K562 (cell line): ENCODE measurements at regions not wholly inside any gene's neighbourhood (a gene's known extent, or its start where the extent isn't known, plus 50 kb on each side); places are given as distances from the start of the nearest gene placed in this dataset.

Source experiments
- ATAC-seq: fragments of 200-7000 bp; cut with Tn5 transposase; 3 replicates; pipeline ENCODE4 v1.9.1; 2020; ENCODE audit warnings: moderate library complexity
- BruUV-seq: library from RNA; stranded (reverse); fragments of 400-500 nt; replicated peaks from 2 replicates; lab custom pipeline; 2021; lab: Mats Ljungman, UMichigan
- CTCF ChIA-PET: fragments of 300-600 bp; formaldehyde crosslinking; extraction: SDS; loops from one replicate; lab custom pipeline; 2021; ENCODE audit warnings: low intra/inter-chr PET ratio; lab: Yijun Ruan, JAX
- POLR2A ChIA-PET: fragments of 300-600, 350-650 bp; sonication (Branson Sonifier 250); formaldehyde crosslinking; extraction: SDS; loops from one replicate; lab custom pipeline; 2021; ENCODE audit warnings: antibody characterized with exemption, inconsistent platforms; lab: Yijun Ruan, JAX
- DNase-seq, 4 experiments: peaks; one replicate each; pipeline versions ENCODE4 v3.0.0 to v3.0.0-alpha.2; 2011 to 2018; ENCODE audit warnings: low spot score in 3 of 4, mixed read lengths in 3 of 4; ENCODE audit errors: extremely low read depth in 1 of 4
- FAIRE-seq: peaks from 2 replicates; lab custom pipeline; 2011; peaks lifted over from hg19 to GRCh38; lab: Jason Lieb, UNC
- H2AFZ ChIP-seq: 2 replicates; pipeline ENCODE4 v1.6.0; 2011; ENCODE audit warnings: low read depth, low read length, control low read depth, inconsistent platforms
- H3K27ac ChIP-seq: fragments of 200-600 bp; 3 replicates; pipeline ENCODE4 v1.8.0; 2011; ENCODE audit warnings: low read depth, mild to moderate bottlenecking, control low read depth, inconsistent platforms, low read length, moderate library complexity, mixed read lengths; ENCODE audit errors: extremely low read depth
- H3K27me3 ChIP-seq, 2 experiments: fragments of 300-600 bp in 1 of 2; 2 replicates in 1 of 2; 3 replicates in 1 of 2; pipeline versions ENCODE4 v1.6.0 to v1.8.0; 2011; ENCODE audit warnings: inconsistent platforms in 2 of 2, low read length in 2 of 2, mild to moderate bottlenecking in 1 of 2, mixed read lengths in 1 of 2, moderate library complexity in 1 of 2; ENCODE audit not compliant: control insufficient read depth in 2 of 2, insufficient read depth in 2 of 2
- H3K36me3 ChIP-seq: fragments of 300-600 bp; 3 replicates; pipeline ENCODE4 v1.8.0; 2011; ENCODE audit warnings: mild to moderate bottlenecking, low read length, inconsistent platforms; ENCODE audit not compliant: control insufficient read depth, insufficient read depth
- H3K4me1 ChIP-seq, 2 experiments: fragments of 200-600 bp in 1 of 2; replicated peaks in 1 of 2; 2 replicates in 1 of 2; 3 replicates in 1 of 2; pipeline versions ENCODE4 v1.5.1 to v1.8.0; 2011; ENCODE audit warnings: inconsistent platforms in 2 of 2, low read length in 2 of 2, mild to moderate bottlenecking in 1 of 2, mixed read lengths in 1 of 2, moderate library complexity in 1 of 2; ENCODE audit not compliant: control insufficient read depth in 2 of 2, insufficient read depth in 2 of 2
- H3K4me2 ChIP-seq: 2 replicates; pipeline ENCODE4 v1.6.1; 2011; ENCODE audit warnings: low read length, control low read depth, inconsistent platforms, mixed read lengths; ENCODE audit not compliant: insufficient read depth
- H3K4me3 ChIP-seq: fragments of 200-600 bp; sonication (generic), shearing (Covaris generic); 2 replicates; pipeline ENCODE4 v1.5.1; 2016; ENCODE audit warnings: control low read depth, inconsistent platforms
- H3K79me2 ChIP-seq: fragments of 200-600 bp; 3 replicates; pipeline ENCODE4 v1.8.0; 2011; ENCODE audit warnings: low read length, inconsistent platforms; ENCODE audit not compliant: control insufficient read depth, insufficient read depth
- H3K9ac ChIP-seq, 2 experiments: 2 replicates each; pipeline versions ENCODE4 v1.6.0 to v1.6.1; 2011; ENCODE audit warnings: low read depth in 2 of 2, low read length in 2 of 2, control low read depth in 1 of 2, inconsistent platforms in 1 of 2, mild to moderate bottlenecking in 1 of 2, mixed read lengths in 1 of 2; ENCODE audit not compliant: insufficient read depth in 1 of 2
- H3K9me1 ChIP-seq: one replicate; pipeline ENCODE4 v1.6.0; 2011; ENCODE audit warnings: inconsistent platforms, mild to moderate bottlenecking, low read length, moderate library complexity; ENCODE audit not compliant: control insufficient read depth, insufficient read depth
- H3K9me3 ChIP-seq: replicated peaks from 2 replicates; pipeline ENCODE4 v1.5.1; 2011; ENCODE audit warnings: low read depth, low read length, inconsistent platforms; ENCODE audit not compliant: control insufficient read depth, insufficient read depth
- H4K20me1 ChIP-seq: replicated peaks from 2 replicates; pipeline ENCODE4 v1.6.1; 2011; ENCODE audit warnings: low read length, inconsistent platforms, mixed read lengths; ENCODE audit not compliant: control insufficient read depth, insufficient read depth
- GABPB1 ChIP-seq: sonication (generic); formaldehyde crosslinking; IDR thresholded peaks from 2 replicates; pipeline ENCODE4 v1.8.0; 2022; ENCODE audit warnings: mild to moderate bottlenecking, missing genetic modification reagents
- HIVEP1 ChIP-seq: fragments of 250-450 bp; sonication (Bioruptor Pico); IDR thresholded peaks from 2 replicates; pipeline ENCODE4 v1.4.0; 2020; ENCODE audit warnings: mild to moderate bottlenecking
- PYGO2 ChIP-seq: fragments of 450-650 bp; IDR thresholded peaks from 2 replicates; pipeline ENCODE4 v1.6.1; 2016; ENCODE audit warnings: mild to moderate bottlenecking, missing genetic modification characterization, moderate library complexity, missing compliant biosample characterization
- SAFB2 ChIP-seq: fragments of 200-400 bp; formaldehyde crosslinking; IDR thresholded peaks from 2 replicates; pipeline ENCODE4 v1.6.1; 2018; ENCODE audit warnings: borderline replicate concordance, low read length, low read depth, moderate library complexity; ENCODE audit not compliant: severe bottlenecking
- ZNF644 ChIP-seq: fragments of 200-800 bp; sonication (Bioruptor generic); IDR thresholded peaks from 2 replicates; pipeline ENCODE4 v1.6.1; 2016; ENCODE audit warnings: low read depth, missing genetic modification characterization, missing compliant biosample characterization
- WGBS: fragments of 100-300 bp; shearing (Covaris generic); methylation state at CpG from one replicate; pipeline ENCODE4 v1.1.6; 2016; ENCODE audit warnings: low coverage, mixed read lengths; ENCODE audit not compliant: insufficient coverage; ENCODE audit errors: missing lambda C conversion rate; 5-methylcytosine and 5-hydroxymethylcytosine counted together
- in situ Hi-C: fragments of 300-500 bp; cut with MboI; formaldehyde crosslinking; loops from 4 replicates; pipeline ENCODE4 v1.15.0; 2018; ENCODE audit warnings: inconsistent platforms, mixed read lengths
- intact Hi-C: fragments of 100-400 bp; cut with micrococcal nuclease; formaldehyde crosslinking; loops from 2 replicates; pipeline ENCODE4 v1.14.2; 2022
- TF ChIP-seq, protein P1 (sequence below): fragments of 200-400 bp; formaldehyde crosslinking; IDR thresholded peaks from 2 replicates; pipeline ENCODE4 v1.6.1; 2017; ENCODE audit warnings: mild to moderate bottlenecking, low read depth, low read length, moderate library complexity
- TF ChIP-seq, protein P2 (sequence below): sonication (generic); formaldehyde crosslinking; IDR thresholded peaks from 2 replicates; pipeline ENCODE4 v1.8.0; 2023; ENCODE audit warnings: missing genetic modification reagents, mild to moderate bottlenecking, borderline replicate concordance
- TF ChIP-seq, protein P3 (sequence below): sonication (generic); formaldehyde crosslinking; IDR thresholded peaks from 2 replicates; pipeline ENCODE4 v1.8.0; 2022; ENCODE audit warnings: mild to moderate bottlenecking, low read depth, missing genetic modification reagents
- TF ChIP-seq, protein P4 (sequence below): IDR thresholded peaks from 2 replicates; pipeline ENCODE4 v1.6.1; 2011; ENCODE audit warnings: borderline replicate concordance, low read depth, mild to moderate bottlenecking, moderate library complexity, low read length; ENCODE audit not compliant: insufficient read depth, poor library complexity, severe bottlenecking
- TF ChIP-seq, protein P5 (sequence below): fragments of 450-650 bp; IDR thresholded peaks from 2 replicates; pipeline ENCODE4 v1.6.1; 2016; ENCODE audit warnings: low read depth, mild to moderate bottlenecking, moderate library complexity

DNA sequence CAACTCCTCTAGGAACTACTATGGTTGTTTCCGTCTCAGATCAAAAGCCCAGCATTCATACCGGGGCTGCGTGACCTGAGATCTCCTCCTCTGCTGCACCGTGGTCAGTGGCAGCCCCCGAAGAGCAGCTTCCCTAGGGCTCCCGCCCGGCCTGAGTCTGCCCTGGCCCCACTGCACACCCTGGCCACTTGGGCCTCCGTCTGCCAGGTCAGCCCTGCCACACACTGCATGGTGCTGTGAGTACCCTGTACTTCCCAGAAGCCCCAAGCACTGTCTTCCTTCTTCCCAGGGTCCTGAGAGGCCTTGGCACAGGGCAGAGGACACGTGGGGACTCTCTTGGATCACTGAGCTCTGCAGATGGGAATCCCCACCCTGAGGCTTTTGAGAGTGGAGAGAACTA lies 81.5 kb upstream of the GPC1 start:
- FAIRE-seq, result no peak
- POLR2A ChIA-PET, result no interaction called here
- TF ChIP-seq, protein P1, sequence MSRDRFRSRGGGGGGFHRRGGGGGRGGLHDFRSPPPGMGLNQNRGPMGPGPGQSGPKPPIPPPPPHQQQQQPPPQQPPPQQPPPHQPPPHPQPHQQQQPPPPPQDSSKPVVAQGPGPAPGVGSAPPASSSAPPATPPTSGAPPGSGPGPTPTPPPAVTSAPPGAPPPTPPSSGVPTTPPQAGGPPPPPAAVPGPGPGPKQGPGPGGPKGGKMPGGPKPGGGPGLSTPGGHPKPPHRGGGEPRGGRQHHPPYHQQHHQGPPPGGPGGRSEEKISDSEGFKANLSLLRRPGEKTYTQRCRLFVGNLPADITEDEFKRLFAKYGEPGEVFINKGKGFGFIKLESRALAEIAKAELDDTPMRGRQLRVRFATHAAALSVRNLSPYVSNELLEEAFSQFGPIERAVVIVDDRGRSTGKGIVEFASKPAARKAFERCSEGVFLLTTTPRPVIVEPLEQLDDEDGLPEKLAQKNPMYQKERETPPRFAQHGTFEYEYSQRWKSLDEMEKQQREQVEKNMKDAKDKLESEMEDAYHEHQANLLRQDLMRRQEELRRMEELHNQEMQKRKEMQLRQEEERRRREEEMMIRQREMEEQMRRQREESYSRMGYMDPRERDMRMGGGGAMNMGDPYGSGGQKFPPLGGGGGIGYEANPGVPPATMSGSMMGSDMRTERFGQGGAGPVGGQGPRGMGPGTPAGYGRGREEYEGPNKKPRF, result no peak
- no peak for TF ChIP-seq GABPB1
- TF ChIP-seq, protein P2, sequence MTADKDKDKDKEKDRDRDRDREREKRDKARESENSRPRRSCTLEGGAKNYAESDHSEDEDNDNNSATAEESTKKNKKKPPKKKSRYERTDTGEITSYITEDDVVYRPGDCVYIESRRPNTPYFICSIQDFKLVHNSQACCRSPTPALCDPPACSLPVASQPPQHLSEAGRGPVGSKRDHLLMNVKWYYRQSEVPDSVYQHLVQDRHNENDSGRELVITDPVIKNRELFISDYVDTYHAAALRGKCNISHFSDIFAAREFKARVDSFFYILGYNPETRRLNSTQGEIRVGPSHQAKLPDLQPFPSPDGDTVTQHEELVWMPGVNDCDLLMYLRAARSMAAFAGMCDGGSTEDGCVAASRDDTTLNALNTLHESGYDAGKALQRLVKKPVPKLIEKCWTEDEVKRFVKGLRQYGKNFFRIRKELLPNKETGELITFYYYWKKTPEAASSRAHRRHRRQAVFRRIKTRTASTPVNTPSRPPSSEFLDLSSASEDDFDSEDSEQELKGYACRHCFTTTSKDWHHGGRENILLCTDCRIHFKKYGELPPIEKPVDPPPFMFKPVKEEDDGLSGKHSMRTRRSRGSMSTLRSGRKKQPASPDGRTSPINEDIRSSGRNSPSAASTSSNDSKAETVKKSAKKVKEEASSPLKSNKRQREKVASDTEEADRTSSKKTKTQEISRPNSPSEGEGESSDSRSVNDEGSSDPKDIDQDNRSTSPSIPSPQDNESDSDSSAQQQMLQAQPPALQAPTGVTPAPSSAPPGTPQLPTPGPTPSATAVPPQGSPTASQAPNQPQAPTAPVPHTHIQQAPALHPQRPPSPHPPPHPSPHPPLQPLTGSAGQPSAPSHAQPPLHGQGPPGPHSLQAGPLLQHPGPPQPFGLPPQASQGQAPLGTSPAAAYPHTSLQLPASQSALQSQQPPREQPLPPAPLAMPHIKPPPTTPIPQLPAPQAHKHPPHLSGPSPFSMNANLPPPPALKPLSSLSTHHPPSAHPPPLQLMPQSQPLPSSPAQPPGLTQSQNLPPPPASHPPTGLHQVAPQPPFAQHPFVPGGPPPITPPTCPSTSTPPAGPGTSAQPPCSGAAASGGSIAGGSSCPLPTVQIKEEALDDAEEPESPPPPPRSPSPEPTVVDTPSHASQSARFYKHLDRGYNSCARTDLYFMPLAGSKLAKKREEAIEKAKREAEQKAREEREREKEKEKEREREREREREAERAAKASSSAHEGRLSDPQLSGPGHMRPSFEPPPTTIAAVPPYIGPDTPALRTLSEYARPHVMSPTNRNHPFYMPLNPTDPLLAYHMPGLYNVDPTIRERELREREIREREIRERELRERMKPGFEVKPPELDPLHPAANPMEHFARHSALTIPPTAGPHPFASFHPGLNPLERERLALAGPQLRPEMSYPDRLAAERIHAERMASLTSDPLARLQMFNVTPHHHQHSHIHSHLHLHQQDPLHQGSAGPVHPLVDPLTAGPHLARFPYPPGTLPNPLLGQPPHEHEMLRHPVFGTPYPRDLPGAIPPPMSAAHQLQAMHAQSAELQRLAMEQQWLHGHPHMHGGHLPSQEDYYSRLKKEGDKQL (CRISPR knock-in tag), result no peak
- TF ChIP-seq ZNF644 (tag), result no peak
- TF ChIP-seq PYGO2 (tag), result no peak
- TF ChIP-seq, protein P3, sequence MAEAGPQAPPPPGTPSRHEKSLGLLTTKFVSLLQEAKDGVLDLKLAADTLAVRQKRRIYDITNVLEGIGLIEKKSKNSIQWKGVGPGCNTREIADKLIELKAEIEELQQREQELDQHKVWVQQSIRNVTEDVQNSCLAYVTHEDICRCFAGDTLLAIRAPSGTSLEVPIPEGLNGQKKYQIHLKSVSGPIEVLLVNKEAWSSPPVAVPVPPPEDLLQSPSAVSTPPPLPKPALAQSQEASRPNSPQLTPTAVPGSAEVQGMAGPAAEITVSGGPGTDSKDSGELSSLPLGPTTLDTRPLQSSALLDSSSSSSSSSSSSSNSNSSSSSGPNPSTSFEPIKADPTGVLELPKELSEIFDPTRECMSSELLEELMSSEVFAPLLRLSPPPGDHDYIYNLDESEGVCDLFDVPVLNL, result no peak
- TF ChIP-seq, protein P4, sequence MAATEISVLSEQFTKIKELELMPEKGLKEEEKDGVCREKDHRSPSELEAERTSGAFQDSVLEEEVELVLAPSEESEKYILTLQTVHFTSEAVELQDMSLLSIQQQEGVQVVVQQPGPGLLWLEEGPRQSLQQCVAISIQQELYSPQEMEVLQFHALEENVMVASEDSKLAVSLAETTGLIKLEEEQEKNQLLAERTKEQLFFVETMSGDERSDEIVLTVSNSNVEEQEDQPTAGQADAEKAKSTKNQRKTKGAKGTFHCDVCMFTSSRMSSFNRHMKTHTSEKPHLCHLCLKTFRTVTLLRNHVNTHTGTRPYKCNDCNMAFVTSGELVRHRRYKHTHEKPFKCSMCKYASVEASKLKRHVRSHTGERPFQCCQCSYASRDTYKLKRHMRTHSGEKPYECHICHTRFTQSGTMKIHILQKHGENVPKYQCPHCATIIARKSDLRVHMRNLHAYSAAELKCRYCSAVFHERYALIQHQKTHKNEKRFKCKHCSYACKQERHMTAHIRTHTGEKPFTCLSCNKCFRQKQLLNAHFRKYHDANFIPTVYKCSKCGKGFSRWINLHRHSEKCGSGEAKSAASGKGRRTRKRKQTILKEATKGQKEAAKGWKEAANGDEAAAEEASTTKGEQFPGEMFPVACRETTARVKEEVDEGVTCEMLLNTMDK, result no peak
- no peak for TF ChIP-seq HIVEP1
- no peak for TF ChIP-seq SAFB2
- TF ChIP-seq, protein P5, sequence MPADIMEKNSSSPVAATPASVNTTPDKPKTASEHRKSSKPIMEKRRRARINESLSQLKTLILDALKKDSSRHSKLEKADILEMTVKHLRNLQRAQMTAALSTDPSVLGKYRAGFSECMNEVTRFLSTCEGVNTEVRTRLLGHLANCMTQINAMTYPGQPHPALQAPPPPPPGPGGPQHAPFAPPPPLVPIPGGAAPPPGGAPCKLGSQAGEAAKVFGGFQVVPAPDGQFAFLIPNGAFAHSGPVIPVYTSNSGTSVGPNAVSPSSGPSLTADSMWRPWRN, result no peak

More for the DNA sequence above, 81.5 kb upstream of the GPC1 start:
- Histone ChIP-seq H3K9ac (no peak overlapping the region), H3K27me3 (peaks cover 2 to 61% of the 10 kb centered on the region in 2 experiments; a peak in 2 of 5 replicates), H2AFZ (no peak overlapping the region), H3K9me1 (no peaks in the 10 kb centered on the region), H3K27ac (no peak overlapping the region), H3K4me3 (no peak overlapping the region), H3K79me2 (no peaks in the 10 kb centered on the region), H3K4me2 (no peak overlapping the region), H3K36me3 (no peaks in the 10 kb centered on the region), H3K9me3 (no peaks in the 10 kb centered on the region), H3K4me1 (0 out of 5 replicates have a peak, but pooled peaks cover 0 to 3% of the 10 kb centered on the region in 2 experiments), H4K20me1 (no peaks in the 10 kb centered on the region)
- CTCF ChIA-PET, result no interaction called here
- 0% methylated on average over 8 of the region's 9 CpGs for WGBS
- no TSS peak for BruUV-seq
- DNase-seq (no peak), ATAC-seq (no peak)
- in situ Hi-C loops, result no loop called here
- intact Hi-C loops, result no loop called here
